ENCODE measurements at regions not wholly inside any gene's neighbourhood (a gene's known extent, or its start where the extent isn't known, plus 50 kb on each side); places are given as distances from the start of the nearest gene placed in this dataset.
"Not testable (repeated sequence)": the region's sequence is repeated elsewhere in the genome, so short reads cannot be mapped to it uniquely, and the experiment has no call there.

- DNase-seq (ENCODE audit: low read depth): no peak
- H3K4me3 ChIP-seq (ENCODE audit: low read depth, low read length): no peak overlapping the region
These were observed 168.1 kb downstream of the C16orf95 start for GRCh38 chr16:87149051-87149450.

- H3K4me3 ChIP-seq (ENCODE audit: low read depth, low read length): no peak overlapping the region
- no peak for DNase-seq (ENCODE audit: low read depth)
These were observed 166.9 kb downstream of the C16orf95 start for GRCh38 chr16:87150262-87150661.

GRCh38 chr16:87150681-87151280, 166.4 kb downstream of the C16orf95 start:
- H3K4me3 ChIP-seq (ENCODE audit: low read depth, low read length): no peak overlapping the region
- no peak for DNase-seq (ENCODE audit: low read depth)

GRCh38 chr16:87152221-87152755, 164.9 kb downstream of the C16orf95 start:
- DNase-seq (ENCODE audit: low read depth): no peak

GRCh38 chr16:87153326-87153725, 163.9 kb downstream of the C16orf95 start:
- H3K4me3 ChIP-seq (ENCODE audit: low read depth, low read length): no peak overlapping the region
- DNase-seq (ENCODE audit: low read depth): no peak

More at GRCh38 chr16:87152221-87152755, 164.9 kb downstream of the C16orf95 start:
- H3K4me3 ChIP-seq (ENCODE audit: low read depth, low read length): no peak overlapping the region

GRCh38 chr16:87155315-87155714, 161.9 kb downstream of the C16orf95 start:
- not testable (repeated sequence) for H3K4me3 ChIP-seq (ENCODE audit: low read depth, low read length); DNase-seq (ENCODE audit: low read depth)

GRCh38 chr16:87156195-87156594, 161.0 kb downstream of the C16orf95 start:
- H3K4me3 ChIP-seq (ENCODE audit: low read depth, low read length): no peak overlapping the region

GRCh38 chr16:87160234-87160636, 157.0 kb downstream of the C16orf95 start:
- no peak overlapping the region for H3K4me3 ChIP-seq (ENCODE audit: low read depth, low read length)

More at GRCh38 chr16:87156195-87156594, 161.0 kb downstream of the C16orf95 start:
- no peak for DNase-seq (ENCODE audit: low read depth)

GRCh38 chr16:87160701-87161337, 156.4 kb downstream of the C16orf95 start:
- no peak overlapping the region for H3K4me3 ChIP-seq (ENCODE audit: low read depth, low read length)
- no peak for DNase-seq (ENCODE audit: low read depth)

More at GRCh38 chr16:87160234-87160636, 157.0 kb downstream of the C16orf95 start:
- no peak for DNase-seq (ENCODE audit: low read depth)

GRCh38 chr16:87161410-87161809, 155.8 kb downstream of the C16orf95 start:
- not testable (repeated sequence) for H3K4me3 ChIP-seq (ENCODE audit: low read depth, low read length); DNase-seq (ENCODE audit: low read depth)

GRCh38 chr16:87161822-87162676, 155.1 kb downstream of the C16orf95 start:
- H3K4me3 ChIP-seq (ENCODE audit: low read depth, low read length): no peak overlapping the region
- DNase-seq (ENCODE audit: low read depth): no peak

- not testable (repeated sequence) for DNase-seq (ENCODE audit: low read depth); H3K4me3 ChIP-seq (ENCODE audit: low read depth, low read length)
These were observed 154.4 kb downstream of the C16orf95 start for GRCh38 chr16:87162799-87163198.

- H3K4me3 ChIP-seq (ENCODE audit: low read depth, low read length): no peak overlapping the region
- DNase-seq (ENCODE audit: low read depth): no peak
These were observed 153.6 kb downstream of the C16orf95 start for GRCh38 chr16:87163637-87164036.

- no peak overlapping the region for H3K4me3 ChIP-seq (ENCODE audit: low read depth, low read length)
- no peak for DNase-seq (ENCODE audit: low read depth)
These were observed 152.0 kb downstream of the C16orf95 start for GRCh38 chr16:87165151-87165550.

GRCh38 chr16:87165885-87166284, 151.3 kb downstream of the C16orf95 start:
- no peak for DNase-seq (ENCODE audit: low read depth)
- no peak overlapping the region for H3K4me3 ChIP-seq (ENCODE audit: low read depth, low read length)

GRCh38 chr16:87166321-87166720, 150.9 kb downstream of the C16orf95 start:
- DNase-seq (ENCODE audit: low read depth): no peak
- no peak overlapping the region for H3K4me3 ChIP-seq (ENCODE audit: low read depth, low read length)

GRCh38 chr16:87166934-87167333, 150.3 kb downstream of the C16orf95 start:
- no peak overlapping the region for H3K4me3 ChIP-seq (ENCODE audit: low read depth, low read length)
- no peak for DNase-seq (ENCODE audit: low read depth)

GRCh38 chr16:87169509-87169995, 147.6 kb downstream of the C16orf95 start:
- no peak overlapping the region for H3K4me3 ChIP-seq (ENCODE audit: low read depth, low read length)
- DNase-seq (ENCODE audit: low read depth): no peak

GRCh38 chr16:87170310-87170709, 146.9 kb downstream of the C16orf95 start:
- no peak for DNase-seq (ENCODE audit: low read depth)
- no peak overlapping the region for H3K4me3 ChIP-seq (ENCODE audit: low read depth, low read length)

- no peak for DNase-seq (ENCODE audit: low read depth)
- no peak overlapping the region for H3K4me3 ChIP-seq (ENCODE audit: low read depth, low read length)
These were observed 145.5 kb downstream of the C16orf95 start for GRCh38 chr16:87171723-87172122.

Measured in skeletal muscle cell (primary cell).